NB4 (cell line): ENCODE measurements at regions not wholly inside any gene's neighbourhood (a gene's known extent, or its start where the extent isn't known, plus 50 kb on each side); places are given as distances from the start of the nearest gene placed in this dataset.

ENCODE experiments used
- DNase-seq: peaks from one replicate; pipeline ENCODE4 v3.0.0; 2010; ENCODE audit warnings: low read depth
- H3K4me3 ChIP-seq: one replicate; pipeline ENCODE4 v1.5.1; 2011; ENCODE audit warnings: mild to moderate bottlenecking, low read depth, low read length, moderate library complexity
- CTCF ChIP-seq: IDR thresholded peaks from one replicate; pipeline ENCODE4 v1.5.1; 2012; ENCODE audit warnings: low read depth, low read length
- MYC ChIP-seq: IDR thresholded peaks from 2 replicates; pipeline ENCODE4 v1.6.1; 2011; ENCODE audit warnings: low read depth, low read length
- POLR2A ChIP-seq: IDR thresholded peaks from 2 replicates; pipeline ENCODE4 v1.6.1; 2011; ENCODE audit warnings: mild to moderate bottlenecking; ENCODE audit not compliant: insufficient read length; ENCODE audit errors: extremely low read depth
- TF ChIP-seq, protein P1 (sequence below): IDR thresholded peaks from 2 replicates; pipeline ENCODE4 v1.6.1; 2011; ENCODE audit warnings: low read depth, low read length

GRCh38 chr5:20056933-20057332, 68.9 kb upstream of the CDH18 start:
- DNase-seq = no peak
- H3K4me3 ChIP-seq = no peak overlapping the region
- TF ChIP-seq MYC (no peak), POLR2A (no peak), CTCF (no peak)
- TF ChIP-seq, protein P1, sequence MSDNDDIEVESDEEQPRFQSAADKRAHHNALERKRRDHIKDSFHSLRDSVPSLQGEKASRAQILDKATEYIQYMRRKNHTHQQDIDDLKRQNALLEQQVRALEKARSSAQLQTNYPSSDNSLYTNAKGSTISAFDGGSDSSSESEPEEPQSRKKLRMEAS = no peak

- no peak overlapping the region for H3K4me3 ChIP-seq
- TF ChIP-seq POLR2A (no peak), CTCF (no peak), MYC (no peak)
- TF ChIP-seq, protein P1 = no peak
- DNase-seq = no peak
Measured at GRCh38 chr5:20055301-20055700, 67.3 kb upstream of the CDH18 start.

GRCh38 chr5:20050262-20050661, 62.3 kb upstream of the CDH18 start:
- no peak for DNase-seq
- no peak overlapping the region for H3K4me3 ChIP-seq
- TF ChIP-seq POLR2A = no peak
- no peak for TF ChIP-seq CTCF
- TF ChIP-seq, protein P1 = no peak
- TF ChIP-seq MYC = no peak

GRCh38 chr5:20044460-20044859, 56.5 kb upstream of the CDH18 start:
- TF ChIP-seq MYC (no peak), CTCF (no peak), POLR2A (no peak)
- TF ChIP-seq, protein P1 = no peak
- no peak for DNase-seq
- no peak overlapping the region for H3K4me3 ChIP-seq

DNA sequence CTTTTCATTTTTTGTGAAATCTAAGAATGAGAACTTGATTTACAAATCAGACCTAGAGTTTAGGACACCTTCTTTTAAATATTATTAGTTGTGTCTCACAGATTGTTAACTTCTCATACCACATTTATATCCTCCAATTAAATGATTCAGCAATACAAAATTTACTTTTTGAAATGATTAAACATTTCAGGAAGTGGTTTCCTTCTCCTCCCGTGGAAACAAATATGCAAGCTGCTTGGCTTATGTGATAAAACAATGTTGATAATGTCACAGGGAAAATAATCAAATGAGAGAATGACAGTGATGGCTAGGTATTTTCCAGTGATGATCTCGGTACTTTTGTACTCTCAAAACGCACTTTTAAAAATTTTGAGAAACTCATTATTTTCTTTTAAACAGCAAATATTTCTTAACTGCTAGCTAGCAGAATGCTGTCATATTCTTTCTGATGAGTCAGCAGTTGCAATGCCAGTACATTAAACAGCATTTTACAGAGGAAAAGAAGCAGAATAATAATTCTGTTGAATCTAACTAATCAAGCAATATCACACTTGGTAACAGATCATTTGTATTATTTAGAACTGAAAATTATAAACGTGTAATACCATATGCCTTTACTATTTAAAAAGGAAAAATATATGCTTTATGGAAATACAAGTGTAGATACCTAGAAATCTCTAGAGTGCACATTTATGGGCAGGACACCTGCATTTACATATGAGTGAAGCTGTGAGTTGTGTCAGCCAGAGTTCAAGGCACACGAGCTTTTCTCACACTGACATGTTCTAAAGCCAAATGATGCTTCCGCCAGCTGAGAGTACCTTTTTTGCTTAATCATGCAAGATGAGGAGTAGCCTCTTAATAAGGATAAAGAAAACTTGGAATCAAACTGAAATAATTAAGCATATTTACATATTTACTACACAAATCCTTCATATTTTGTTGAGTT, 53.6 kb upstream of the CDH18 start:
- no peak overlapping the region for H3K4me3 ChIP-seq
- DNase-seq = no peak
- TF ChIP-seq, protein P1 = no peak
- TF ChIP-seq CTCF = no peak
- no peak for TF ChIP-seq MYC
- TF ChIP-seq POLR2A = no peak
